ENCODE measurements at regions not wholly inside any gene's neighbourhood (a gene's known extent, or its start where the extent isn't known, plus 50 kb on each side); places are given as distances from the start of the nearest gene placed in this dataset.

DNA sequence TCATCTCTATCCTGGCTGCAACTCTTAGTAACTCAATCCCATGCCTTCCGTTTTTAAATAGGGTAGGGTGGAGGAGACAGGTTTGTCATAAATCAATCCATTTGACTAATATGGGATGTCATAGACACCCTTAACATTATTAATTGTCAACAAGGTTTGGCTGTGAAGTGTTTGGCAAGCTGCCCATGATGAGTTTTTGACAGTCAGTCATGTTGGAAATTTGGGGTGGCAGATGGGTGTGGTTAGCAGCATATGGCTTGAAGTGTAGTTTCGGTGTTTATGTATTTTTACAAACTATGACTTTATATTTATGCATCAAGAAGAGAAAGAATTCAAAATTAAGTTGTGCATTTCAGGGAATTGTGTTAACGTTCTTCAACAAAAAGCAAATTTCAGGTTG lies 221.8 kb upstream of the CDH5 start:
- no peaks in the 10 kb centered on the region for H3K27me3 ChIP-seq (replicated peaks in 1 of 4; ENCODE audit: control insufficient read depth in 3 of 4, extremely low read depth in 1 of 4, insufficient read depth in 3 of 4, low read length in 3 of 4)
- no peak overlapping the region for H2AK5ac ChIP-seq (ENCODE audit: low read depth, low read length)
- no peaks in the 10 kb centered on the region for H3K36me3 ChIP-seq (ENCODE audit: control insufficient read depth in 2 of 4, insufficient read depth in 4 of 4, low read length in 3 of 4)
- no peak overlapping the region for H3K14ac ChIP-seq (ENCODE audit: insufficient read length)
- H3K9ac ChIP-seq (replicated peaks in 1 of 4; ENCODE audit: extremely low read depth in 1 of 4, low read depth in 3 of 4, low read length in 3 of 4): no peak overlapping the region
- no peak overlapping the region for H2BK12ac ChIP-seq (ENCODE audit: low read depth, low read length)
- H4K91ac ChIP-seq (replicated peaks; ENCODE audit: insufficient read length, low read length): no peak overlapping the region
- no peak overlapping the region for H3K4ac ChIP-seq (replicated peaks; ENCODE audit: insufficient read length, low read depth, low read length)
- no peak overlapping the region for H3K4me3 ChIP-seq (ENCODE audit: extremely low read depth in 1 of 4, insufficient read depth in 2 of 4, low read depth in 3 of 4, low read length in 4 of 4)
- no peaks in the 10 kb centered on the region for H3K79me2 ChIP-seq (ENCODE audit: control insufficient read depth in 1 of 2, insufficient read depth in 2 of 2, low read length in 2 of 2)
- H3K23ac ChIP-seq (ENCODE audit: insufficient read length): no peak overlapping the region
- WGBS, 2 experiments (ENCODE audit: extremely low coverage in 1 of 2, insufficient coverage in 1 of 2, insufficient read length in 1 of 2, insufficient replicate concordance in 2 of 2, low coverage in 1 of 2, low lambda C conversion rate in 2 of 2, missing lambda C conversion rate in 1 of 2): 92% methylated on average over 3 of the region's 3 CpGs; no CpG with 5 or more reads in 1 of the 2 experiments
- TF ChIP-seq ZNF274 (IDR thresholded peaks at IDR 0.05; ENCODE audit: borderline replicate concordance, extremely low read depth, low read length): no peak
- no peak for TF ChIP-seq POLR2A (IDR thresholded peaks at IDR 0.05; ENCODE audit: control extremely low read depth in 1 of 2, low read depth in 2 of 2, low read length in 2 of 2)
- TF ChIP-seq GTF2F1 (IDR thresholded peaks at IDR 0.05; ENCODE audit: borderline replicate concordance, low read depth, low read length): no peak
- no peak overlapping the region for H2BK20ac ChIP-seq (ENCODE audit: low read length)
- CTCF ChIA-PET (ENCODE audit: partially characterized antibody): no interaction called here
- DNase-seq (ENCODE audit: low read depth in 1 of 2, low spot score in 2 of 2) (no peak), FAIRE-seq (no peak)
- H2BK15ac ChIP-seq (ENCODE audit: low read length): no peak overlapping the region
- H2BK120ac ChIP-seq (replicated peaks; ENCODE audit: low read depth, low read length): no peak overlapping the region
- POLR2A ChIA-PET (ENCODE audit: partially characterized antibody): no interaction called here
- no peak overlapping the region for H2BK5ac ChIP-seq (ENCODE audit: low read depth, low read length)
- H3K4me2 ChIP-seq (ENCODE audit: insufficient read depth in 1 of 2, low read depth in 2 of 2, low read length in 2 of 2): no peak overlapping the region
- no peak overlapping the region for H3K18ac ChIP-seq (ENCODE audit: extremely low read depth, low read length)
- H4K5ac ChIP-seq (ENCODE audit: insufficient read length, low read depth, low read length): no peak overlapping the region
- H4K20me1 ChIP-seq (replicated peaks in 1 of 2; ENCODE audit: control insufficient read depth in 1 of 2, insufficient read depth in 2 of 2, low read length in 2 of 2): no peaks in the 10 kb centered on the region
- no peak overlapping the region for H2AFZ ChIP-seq (ENCODE audit: low read length)
- H3K56ac ChIP-seq (replicated peaks; ENCODE audit: insufficient read length, low read depth, low read length): no peak overlapping the region
- H3K4me1 ChIP-seq (replicated peaks in 1 of 4; ENCODE audit: control insufficient read depth in 3 of 4, insufficient read depth in 4 of 4, low read length in 3 of 4): no peaks in the 10 kb centered on the region
- no peak overlapping the region for H3K27ac ChIP-seq (ENCODE audit: low read depth, low read length)
- H3K79me1 ChIP-seq (ENCODE audit: low read depth, low read length): no peaks in the 10 kb centered on the region
- no peaks in the 10 kb centered on the region for H3K23me2 ChIP-seq (ENCODE audit: low read depth, low read length)
- H4K8ac ChIP-seq (ENCODE audit: extremely low read depth, insufficient read depth, low read length): no peak overlapping the region
- H3K9me3 ChIP-seq (ENCODE audit: insufficient read depth in 2 of 2, low read depth in 1 of 2, low read length in 1 of 2): no peaks in the 10 kb centered on the region

Measured in H1 (cell line).